Ascending aorta (tissue), 2 donors: ENCODE measurements at regions not wholly inside any gene's neighbourhood (a gene's known extent, or its start where the extent isn't known, plus 50 kb on each side); places are given as distances from the start of the nearest gene placed in this dataset.

Experiments used
- DNase-seq, 2 donors: peaks; one replicate each; pipeline ENCODE4 v3.0.0-alpha.2; 2019; ENCODE audit warnings: low spot score in 2 of 2
- H3K27ac ChIP-seq, 2 donors: fragments of 200-600 bp; sonication (generic); one replicate each; pipeline ENCODE4 v1.5.1; 2016 to 2017; ENCODE audit warnings: mild to moderate bottlenecking in 1 of 2
- H3K27me3 ChIP-seq: fragments of 200-600 bp; sonication (generic); one replicate; pipeline ENCODE4 v1.5.1; 2017
- H3K36me3 ChIP-seq, 2 donors: fragments of 200-600 bp; sonication (generic); one replicate each; pipeline ENCODE4 v1.5.1; 2016
- H3K4me1 ChIP-seq, 2 donors: fragments of 200-600 bp; sonication (generic); one replicate each; pipeline ENCODE4 v1.5.1; 2016 to 2017; ENCODE audit warnings: mild to moderate bottlenecking in 1 of 2
- H3K4me3 ChIP-seq, 2 donors: fragments of 200-600 bp; sonication (generic); one replicate each; pipeline ENCODE4 v1.5.1; 2016 to 2017; ENCODE audit warnings: mild to moderate bottlenecking in 1 of 2
- H3K9me3 ChIP-seq, 2 donors: fragments of 200-600 bp; sonication (generic); one replicate each; pipeline ENCODE4 v1.5.1; 2016
- CTCF ChIP-seq, 3 experiments: fragments of 200-600 bp in 2 of 3; fragments of 450-650 bp in 1 of 3; sonication (generic) in 2 of 3; IDR thresholded peaks; one replicate each; pipeline ENCODE4 v1.5.1; 2016 to 2019; ENCODE audit warnings: antibody characterized with exemption in 3 of 3, mild to moderate bottlenecking in 1 of 3, moderate library complexity in 1 of 3
- intact Hi-C: fragments of 100-400 bp; cut with DNase I; formaldehyde crosslinking; loops from one replicate; pipeline ENCODE4 v1.15.1; 2023

GRCh38 chr7:127446842-127447241 lies 54.3 kb upstream of the ZNF800 start:
- Histone ChIP-seq H3K4me3 (no peak overlapping the region), H3K9me3 (peaks cover 10 to 23% of the 10 kb centered on the region in 2 donors), H3K27ac (no peak overlapping the region), H3K4me1 (no peaks in the 10 kb centered on the region), H3K27me3 (no peaks in the 10 kb centered on the region), H3K36me3 (no peaks in the 10 kb centered on the region)
- intact Hi-C loops, result no loop called here
- no peak for DNase-seq
- TF ChIP-seq CTCF (IDR thresholded peaks at IDR 0.05), result no peak
